ENCODE measurements at regions not wholly inside any gene's neighbourhood (a gene's known extent, or its start where the extent isn't known, plus 50 kb on each side); places are given as distances from the start of the nearest gene placed in this dataset.

DNA sequence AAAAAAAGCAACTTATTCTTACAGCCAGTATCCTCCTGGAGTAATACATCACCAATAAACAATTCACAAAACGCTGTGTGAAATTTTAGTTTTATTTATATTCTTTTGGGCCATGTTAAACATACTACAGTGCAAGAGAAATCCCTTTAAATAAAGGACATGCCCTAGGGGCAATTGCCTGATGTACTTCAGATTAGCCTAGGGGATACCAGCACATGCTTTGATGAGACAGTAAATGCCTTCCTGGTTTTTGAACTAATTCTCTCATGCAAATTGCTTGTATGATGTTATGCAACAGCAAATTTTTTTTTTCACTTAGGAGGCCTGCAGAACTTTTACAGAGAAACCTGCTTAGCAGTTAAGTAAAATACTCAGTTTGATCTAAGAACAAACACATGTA is 711.9 kb upstream of the FRG1 start:
- no peak for TF ChIP-seq POLR2A (IDR thresholded peaks at IDR 0.05)
- TF ChIP-seq, protein P1, sequence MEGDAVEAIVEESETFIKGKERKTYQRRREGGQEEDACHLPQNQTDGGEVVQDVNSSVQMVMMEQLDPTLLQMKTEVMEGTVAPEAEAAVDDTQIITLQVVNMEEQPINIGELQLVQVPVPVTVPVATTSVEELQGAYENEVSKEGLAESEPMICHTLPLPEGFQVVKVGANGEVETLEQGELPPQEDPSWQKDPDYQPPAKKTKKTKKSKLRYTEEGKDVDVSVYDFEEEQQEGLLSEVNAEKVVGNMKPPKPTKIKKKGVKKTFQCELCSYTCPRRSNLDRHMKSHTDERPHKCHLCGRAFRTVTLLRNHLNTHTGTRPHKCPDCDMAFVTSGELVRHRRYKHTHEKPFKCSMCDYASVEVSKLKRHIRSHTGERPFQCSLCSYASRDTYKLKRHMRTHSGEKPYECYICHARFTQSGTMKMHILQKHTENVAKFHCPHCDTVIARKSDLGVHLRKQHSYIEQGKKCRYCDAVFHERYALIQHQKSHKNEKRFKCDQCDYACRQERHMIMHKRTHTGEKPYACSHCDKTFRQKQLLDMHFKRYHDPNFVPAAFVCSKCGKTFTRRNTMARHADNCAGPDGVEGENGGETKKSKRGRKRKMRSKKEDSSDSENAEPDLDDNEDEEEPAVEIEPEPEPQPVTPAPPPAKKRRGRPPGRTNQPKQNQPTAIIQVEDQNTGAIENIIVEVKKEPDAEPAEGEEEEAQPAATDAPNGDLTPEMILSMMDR (IDR thresholded peaks at IDR 0.05): no peak
- no peak for TF ChIP-seq EP300 (IDR thresholded peaks at IDR 0.05)
- no peak for TF ChIP-seq POLR2AphosphoS5 (IDR thresholded peaks at IDR 0.05)
